T-helper 17 cell (primary cell): ENCODE measurements at regions not wholly inside any gene's neighbourhood (a gene's known extent, or its start where the extent isn't known, plus 50 kb on each side); places are given as distances from the start of the nearest gene placed in this dataset.

Experiments used
- ATAC-seq: fragments of 150-1000 bp; cut with Tn5 transposase; 2 replicates; pipeline ENCODE4 v1.10.0; 2021; ENCODE audit warnings: mild to moderate bottlenecking, moderate library complexity
- DNase-seq, 3 donors: peaks; one replicate each; pipeline versions ENCODE4 v3.0.0 to v3.0.0-alpha.2; 2020 to 2021
- H3K9me3 ChIP-seq: one replicate; pipeline ENCODE4 v1.7.0; 2013; ENCODE audit warnings: low read length, mild to moderate bottlenecking; ENCODE audit not compliant: control insufficient read depth, poor library complexity, severe bottlenecking
- H3K27ac Mint-ChIP-seq: one replicate; pipeline ENCODE4 v1.8.0; 2022; ENCODE audit warnings: mild to moderate bottlenecking, moderate library complexity, mixed read lengths
- H3K27me3 Mint-ChIP-seq: one replicate; pipeline ENCODE4 v1.8.0; 2022; ENCODE audit warnings: mixed read lengths
- H3K36me3 Mint-ChIP-seq: one replicate; pipeline ENCODE4 v1.8.0; 2022; ENCODE audit warnings: low read depth, mixed read lengths
- H3K4me1 Mint-ChIP-seq: one replicate; pipeline ENCODE4 v1.8.0; 2022; ENCODE audit warnings: mild to moderate bottlenecking, mixed read lengths
- H3K4me3 Mint-ChIP-seq: one replicate; pipeline ENCODE4 v1.8.0; 2022; ENCODE audit warnings: mild to moderate bottlenecking, moderate library complexity, mixed read lengths

- Mint-ChIP-seq H3K36me3 (peaks cover 2% of the 10 kb centered on the region), H3K4me3 (no peak overlapping the region), H3K4me1 (peaks cover 5% of the 10 kb centered on the region), H3K27ac (no peak overlapping the region), H3K27me3 (peaks cover 49% of the 10 kb centered on the region)
- no peak for DNase-seq
- H3K9me3 ChIP-seq, result no peaks in the 10 kb centered on the region
- ATAC-seq, result no peak
These were observed 103.8 kb upstream of the GPR26 start for GRCh38 chr10:123562387-123562786.

GRCh38 chr10:123562811-123563580 lies 103.2 kb upstream of the GPR26 start:
- no peak for DNase-seq
- Mint-ChIP-seq H3K36me3 (peaks cover 2% of the 10 kb centered on the region), H3K27ac (no peak overlapping the region), H3K4me3 (no peak overlapping the region), H3K4me1 (peaks cover 5% of the 10 kb centered on the region), H3K27me3 (peaks cover 55% of the 10 kb centered on the region)
- ATAC-seq, result no peak
- H3K9me3 ChIP-seq, result no peaks in the 10 kb centered on the region

- DNase-seq, result no peak
- H3K27ac Mint-ChIP-seq, result no peak overlapping the region
- ATAC-seq, result no peak
- no peaks in the 10 kb centered on the region for H3K9me3 ChIP-seq
- peaks cover 61% of the 10 kb centered on the region for H3K27me3 Mint-ChIP-seq
- H3K36me3 Mint-ChIP-seq, result peaks cover 2% of the 10 kb centered on the region
- H3K4me1 Mint-ChIP-seq, result peaks cover 5% of the 10 kb centered on the region
- H3K4me3 Mint-ChIP-seq, result no peak overlapping the region
These were observed 102.6 kb upstream of the GPR26 start for GRCh38 chr10:123563581-123563855.

- Mint-ChIP-seq H3K27me3 (peaks cover 65% of the 10 kb centered on the region), H3K36me3 (peaks cover 2% of the 10 kb centered on the region), H3K4me1 (peaks cover 5% of the 10 kb centered on the region), H3K4me3 (no peak overlapping the region), H3K27ac (no peak overlapping the region)
- ATAC-seq (no peak), DNase-seq (no peak)
- H3K9me3 ChIP-seq, result no peaks in the 10 kb centered on the region
These were observed 102.2 kb upstream of the GPR26 start for GRCh38 chr10:123563994-123564393.

GRCh38 chr10:123564631-123565030 lies 101.5 kb upstream of the GPR26 start:
- Mint-ChIP-seq H3K4me3 (no peak overlapping the region), H3K27me3 (peaks cover 64% of the 10 kb centered on the region), H3K4me1 (peaks cover 1% of the 10 kb centered on the region), H3K27ac (no peak overlapping the region), H3K36me3 (peaks cover 2% of the 10 kb centered on the region)
- ATAC-seq (no peak), DNase-seq (no peak)
- no peaks in the 10 kb centered on the region for H3K9me3 ChIP-seq

GRCh38 chr10:123565691-123566660 lies 100.2 kb upstream of the GPR26 start:
- H3K4me1 Mint-ChIP-seq, result no peaks in the 10 kb centered on the region
- DNase-seq (no peak), ATAC-seq (no peak)
- H3K36me3 Mint-ChIP-seq, result peaks cover 2% of the 10 kb centered on the region
- H3K9me3 ChIP-seq, result no peaks in the 10 kb centered on the region
- H3K27ac Mint-ChIP-seq, result no peak overlapping the region
- H3K4me3 Mint-ChIP-seq, result no peak overlapping the region
- peaks cover 58% of the 10 kb centered on the region for H3K27me3 Mint-ChIP-seq

- Mint-ChIP-seq H3K4me1 (no peaks in the 10 kb centered on the region), H3K27me3 (peaks cover 55% of the 10 kb centered on the region), H3K27ac (no peak overlapping the region), H3K36me3 (peaks cover 4% of the 10 kb centered on the region), H3K4me3 (no peak overlapping the region)
- DNase-seq, result no peak
- ATAC-seq, result no peak
- no peaks in the 10 kb centered on the region for H3K9me3 ChIP-seq
These were observed 98.0 kb upstream of the GPR26 start for GRCh38 chr10:123567984-123568739.

- no peak for DNase-seq
- no peak overlapping the region for H3K27ac Mint-ChIP-seq
- no peaks in the 10 kb centered on the region for H3K4me1 Mint-ChIP-seq
- H3K4me3 Mint-ChIP-seq, result no peak overlapping the region
- H3K27me3 Mint-ChIP-seq, result peaks cover 61% of the 10 kb centered on the region
- H3K36me3 Mint-ChIP-seq, result peaks cover 4% of the 10 kb centered on the region
- no peak for ATAC-seq
- H3K9me3 ChIP-seq, result no peaks in the 10 kb centered on the region
These were observed 97.4 kb upstream of the GPR26 start for GRCh38 chr10:123568751-123569150.

GRCh38 chr10:123569436-123570035 lies 96.6 kb upstream of the GPR26 start:
- Mint-ChIP-seq H3K27me3 (peaks cover 66% of the 10 kb centered on the region), H3K36me3 (peaks cover 4% of the 10 kb centered on the region), H3K4me1 (no peaks in the 10 kb centered on the region), H3K4me3 (no peak overlapping the region), H3K27ac (no peak overlapping the region)
- DNase-seq (no peak), ATAC-seq (no peak)
- no peaks in the 10 kb centered on the region for H3K9me3 ChIP-seq

- H3K36me3 Mint-ChIP-seq, result peaks cover 4% of the 10 kb centered on the region
- no peak for ATAC-seq
- DNase-seq, result no peak
- H3K27me3 Mint-ChIP-seq, result peaks cover 63% of the 10 kb centered on the region
- H3K9me3 ChIP-seq, result no peaks in the 10 kb centered on the region
- H3K4me1 Mint-ChIP-seq, result no peaks in the 10 kb centered on the region
- no peak overlapping the region for H3K27ac Mint-ChIP-seq
- no peak overlapping the region for H3K4me3 Mint-ChIP-seq
These were observed 95.9 kb upstream of the GPR26 start for GRCh38 chr10:123570051-123570897.

- no peak for ATAC-seq
- no peaks in the 10 kb centered on the region for H3K4me1 Mint-ChIP-seq
- H3K36me3 Mint-ChIP-seq, result peaks cover 4% of the 10 kb centered on the region
- no peak overlapping the region for H3K4me3 Mint-ChIP-seq
- peaks cover 61% of the 10 kb centered on the region for H3K27me3 Mint-ChIP-seq
- H3K9me3 ChIP-seq, result no peaks in the 10 kb centered on the region
- H3K27ac Mint-ChIP-seq, result no peak overlapping the region
- DNase-seq, result no peak
These were observed 95.1 kb upstream of the GPR26 start for GRCh38 chr10:123570898-123571515.

- Mint-ChIP-seq H3K36me3 (peaks cover 4% of the 10 kb centered on the region), H3K27me3 (peaks cover 64% of the 10 kb centered on the region), H3K4me1 (no peaks in the 10 kb centered on the region), H3K27ac (no peak overlapping the region), H3K4me3 (no peak overlapping the region)
- no peaks in the 10 kb centered on the region for H3K9me3 ChIP-seq
- ATAC-seq, result no peak
- no peak for DNase-seq
These were observed 94.2 kb upstream of the GPR26 start for GRCh38 chr10:123571978-123572377.
